ENCODE measurements at regions not wholly inside any gene's neighbourhood (a gene's known extent, or its start where the extent isn't known, plus 50 kb on each side); places are given as distances from the start of the nearest gene placed in this dataset.

- no peaks in the 10 kb centered on the region for H3K9me1 ChIP-seq (ENCODE audit: control insufficient read depth, extremely low read depth, insufficient read depth, low read length)
- no peak overlapping the region for H3K4me2 ChIP-seq (ENCODE audit: control insufficient read depth, extremely low read depth, insufficient read depth, low read depth, low read length)
- no peak overlapping the region for H2AFZ ChIP-seq (ENCODE audit: control insufficient read depth, low read length)
- no peaks in the 10 kb centered on the region for H3K9me3 ChIP-seq (ENCODE audit: control insufficient read depth, low read depth, low read length)
- no peak overlapping the region for H3K9ac ChIP-seq (ENCODE audit: control insufficient read depth, extremely low read depth, insufficient read depth, low read length)
- H3K79me2 ChIP-seq (ENCODE audit: control insufficient read depth, insufficient read depth, low read length) = no peaks in the 10 kb centered on the region
- DNase-seq (ENCODE audit: low read depth, low spot score) (no peak), FAIRE-seq (no peak)
- no peaks in the 10 kb centered on the region for H4K20me1 ChIP-seq (ENCODE audit: control insufficient read depth, extremely low read depth, insufficient read depth, low read length)
- no peaks in the 10 kb centered on the region for H3K27me3 ChIP-seq (ENCODE audit: control insufficient read depth, extremely low read depth, insufficient read depth, low read length)
- H3K36me3 ChIP-seq (ENCODE audit: control insufficient read depth in 2 of 2, extremely low read depth in 1 of 2, insufficient read depth in 2 of 2, low read length in 2 of 2) = no peaks in the 10 kb centered on the region
- no peak overlapping the region for H3K4me3 ChIP-seq (ENCODE audit: control insufficient read depth in 2 of 3, extremely low read depth in 1 of 3, insufficient read depth in 2 of 3, low read depth in 1 of 3, low read length in 3 of 3)
- no peaks in the 10 kb centered on the region for H3K4me1 ChIP-seq (ENCODE audit: control insufficient read depth, extremely low read depth, insufficient read depth, low read length)
- H3K27ac ChIP-seq (ENCODE audit: control insufficient read depth, insufficient read depth, low read length) = no peak overlapping the region
- dilution Hi-C loops (cut with MboI; ENCODE audit: extremely low pct_ligation_motif_present, low sequenced_read_pairs) = no loop called here
- TF ChIP-seq CTCF (optimal IDR thresholded peaks at IDR 0.05 in 1 of 3, IDR thresholded peaks at IDR 0.05 in 1 of 3, conservative IDR thresholded peaks at IDR 0.05 in 1 of 3; ENCODE audit: extremely low read depth in 1 of 3, insufficient read depth in 2 of 3, low read length in 3 of 3) (no peak), EZH2 (IDR thresholded peaks at IDR 0.05; ENCODE audit: low read length) (no peak)
Measured at GRCh38 chr3:18675197-18675596, 250.1 kb upstream of the SATB1 start.

GRCh38 chr3:18672561-18672960 lies 247.4 kb upstream of the SATB1 start:
- no peak overlapping the region for H3K27ac ChIP-seq (ENCODE audit: control insufficient read depth, insufficient read depth, low read length)
- no peak overlapping the region for H3K9ac ChIP-seq (ENCODE audit: control insufficient read depth, extremely low read depth, insufficient read depth, low read length)
- no peak overlapping the region for H2AFZ ChIP-seq (ENCODE audit: control insufficient read depth, low read length)
- no peaks in the 10 kb centered on the region for H3K79me2 ChIP-seq (ENCODE audit: control insufficient read depth, insufficient read depth, low read length)
- H3K36me3 ChIP-seq (ENCODE audit: control insufficient read depth in 2 of 2, extremely low read depth in 1 of 2, insufficient read depth in 2 of 2, low read length in 2 of 2) = no peaks in the 10 kb centered on the region
- no peaks in the 10 kb centered on the region for H3K9me1 ChIP-seq (ENCODE audit: control insufficient read depth, extremely low read depth, insufficient read depth, low read length)
- H3K4me3 ChIP-seq (ENCODE audit: control insufficient read depth in 2 of 3, extremely low read depth in 1 of 3, insufficient read depth in 2 of 3, low read depth in 1 of 3, low read length in 3 of 3) = no peak overlapping the region
- H3K9me3 ChIP-seq (ENCODE audit: control insufficient read depth, low read depth, low read length) = no peaks in the 10 kb centered on the region
- no peak for TF ChIP-seq CTCF (optimal IDR thresholded peaks at IDR 0.05 in 1 of 3, IDR thresholded peaks at IDR 0.05 in 1 of 3, conservative IDR thresholded peaks at IDR 0.05 in 1 of 3; ENCODE audit: extremely low read depth in 1 of 3, insufficient read depth in 2 of 3, low read length in 3 of 3)
- TF ChIP-seq EZH2 (IDR thresholded peaks at IDR 0.05; ENCODE audit: low read length) = no peak
- dilution Hi-C loops (cut with MboI; ENCODE audit: extremely low pct_ligation_motif_present, low sequenced_read_pairs) = no loop called here
- H3K27me3 ChIP-seq (ENCODE audit: control insufficient read depth, extremely low read depth, insufficient read depth, low read length) = no peaks in the 10 kb centered on the region
- no peak overlapping the region for H3K4me2 ChIP-seq (ENCODE audit: control insufficient read depth, extremely low read depth, insufficient read depth, low read depth, low read length)
- FAIRE-seq (no peak), DNase-seq (ENCODE audit: low read depth, low spot score) (no peak)
- no peaks in the 10 kb centered on the region for H4K20me1 ChIP-seq (ENCODE audit: control insufficient read depth, extremely low read depth, insufficient read depth, low read length)
- no peaks in the 10 kb centered on the region for H3K4me1 ChIP-seq (ENCODE audit: control insufficient read depth, extremely low read depth, insufficient read depth, low read length)

Measured in keratinocyte (primary cell).